HG03175 (cell line): ENCODE measurements at regions not wholly inside any gene's neighbourhood (a gene's known extent, or its start where the extent isn't known, plus 50 kb on each side); places are given as distances from the start of the nearest gene placed in this dataset.

Experiments
- ATAC-seq: cut with Tn5 transposase; IDR thresholded peaks from one replicate; pipeline ENCODE4 v1.9.1; 2021; ENCODE audit warnings: mild to moderate bottlenecking, moderate library complexity; ENCODE audit not compliant: unreplicated experiment

GRCh38 chr5:164555809-164556208 lies 1050.4 kb downstream of the MAT2B start:
- ATAC-seq = no peak

DNA sequence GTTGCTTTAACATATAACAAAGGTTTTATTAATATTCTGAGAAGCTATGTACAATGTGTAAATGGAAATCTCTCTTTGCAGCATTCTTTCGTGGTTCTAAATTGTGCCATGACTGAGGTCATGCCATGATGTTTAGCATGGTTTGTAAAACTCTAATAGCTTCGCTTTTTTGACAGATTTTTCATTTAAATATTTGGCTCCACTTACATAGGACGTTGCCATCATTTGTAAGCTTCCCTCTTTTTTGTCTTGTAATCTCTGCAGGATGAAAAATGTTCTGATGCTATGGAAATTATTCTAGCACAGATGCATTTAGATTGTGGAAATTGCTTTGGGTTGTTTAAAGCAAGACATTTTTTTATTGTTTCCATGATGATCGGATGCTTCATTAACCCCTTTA lies 1054.8 kb downstream of the MAT2B start:
- no peak for ATAC-seq

DNA sequence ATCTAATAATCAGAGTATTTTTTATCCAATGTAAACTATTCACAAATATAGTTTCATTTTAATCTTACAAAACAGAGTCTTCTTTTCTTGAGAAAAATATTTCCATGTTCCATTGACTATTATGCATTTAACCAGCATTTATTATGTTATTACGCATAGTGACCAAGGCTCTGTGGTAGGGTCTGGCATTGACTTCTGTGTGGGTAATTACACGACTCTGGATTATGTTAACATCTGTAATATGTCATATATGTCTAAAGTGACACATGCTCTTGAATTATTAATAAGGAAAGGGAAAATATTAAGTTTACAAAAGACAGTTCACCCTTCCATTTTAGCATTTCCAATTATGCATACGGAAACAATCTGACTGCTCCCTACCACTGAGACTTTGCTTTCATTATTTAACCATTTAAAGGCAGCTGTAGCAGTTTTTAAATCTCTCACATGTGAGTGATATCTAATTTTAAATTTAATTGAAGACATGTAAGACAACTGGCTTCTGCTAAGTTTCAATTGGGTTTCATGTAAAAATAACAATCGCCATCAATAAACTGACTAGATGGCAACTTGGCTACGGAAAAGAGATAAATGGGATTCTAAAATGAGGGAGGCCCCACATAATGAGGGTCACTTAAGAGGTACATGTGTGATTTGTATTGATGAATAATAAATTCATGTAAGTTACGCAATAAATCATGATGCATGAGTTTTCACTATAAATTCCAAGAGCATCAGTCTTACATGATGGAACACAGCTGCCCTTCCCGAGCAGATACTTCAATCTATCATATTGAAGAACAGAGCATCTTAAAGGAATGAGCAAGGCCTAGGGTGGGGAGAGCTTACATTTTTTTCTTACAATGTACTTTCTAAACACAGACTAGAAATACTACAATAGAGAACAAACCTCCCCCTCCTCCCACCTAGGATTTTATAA lies 1056.8 kb downstream of the MAT2B start:
- no peak for ATAC-seq

DNA sequence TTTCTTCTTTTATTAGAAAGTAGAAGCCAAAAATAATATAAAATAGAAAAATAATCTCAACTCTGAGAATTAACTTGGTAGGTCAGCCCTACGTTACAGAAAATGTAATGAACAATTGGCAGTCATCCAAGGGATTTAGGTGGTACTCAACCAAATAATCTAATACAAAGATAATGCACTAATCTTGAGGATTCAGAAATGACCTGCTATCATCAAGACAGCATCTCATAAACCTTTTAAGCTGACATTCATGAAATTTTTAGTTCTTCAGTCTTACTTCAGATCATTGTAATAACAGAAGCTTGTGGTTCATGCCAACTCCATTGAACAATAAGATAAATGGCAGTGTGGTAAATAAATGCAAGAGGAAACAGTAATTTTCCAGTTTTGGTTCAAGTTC lies 1058.0 kb downstream of the MAT2B start:
- ATAC-seq = no peak

DNA sequence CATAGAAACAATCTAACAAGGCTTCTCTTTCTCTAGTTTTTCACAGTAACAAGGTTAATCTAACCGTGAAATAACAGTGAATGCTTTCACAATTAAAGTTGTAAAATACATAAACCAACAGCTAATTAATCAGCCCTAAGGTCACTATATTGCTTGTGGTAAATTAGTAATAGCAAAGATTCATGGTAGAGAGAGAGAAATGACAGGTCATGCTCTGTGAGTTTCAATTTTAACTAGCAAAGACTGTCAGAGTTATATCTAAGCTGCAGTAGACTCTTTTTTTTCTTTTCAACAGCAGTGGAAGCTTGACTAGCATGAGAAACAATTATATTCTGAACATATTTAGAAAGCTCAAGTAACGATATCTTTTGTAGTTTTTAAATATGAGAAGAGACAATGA lies 1068.0 kb downstream of the MAT2B start:
- ATAC-seq = no peak

GRCh38 chr5:164577201-164577600 lies 1071.8 kb downstream of the MAT2B start:
- no peak for ATAC-seq

GRCh38 chr5:164577742-164578141 lies 1072.3 kb downstream of the MAT2B start:
- no peak for ATAC-seq

GRCh38 chr5:164578401-164578800 lies 1073.0 kb downstream of the MAT2B start:
- ATAC-seq = no peak

DNA sequence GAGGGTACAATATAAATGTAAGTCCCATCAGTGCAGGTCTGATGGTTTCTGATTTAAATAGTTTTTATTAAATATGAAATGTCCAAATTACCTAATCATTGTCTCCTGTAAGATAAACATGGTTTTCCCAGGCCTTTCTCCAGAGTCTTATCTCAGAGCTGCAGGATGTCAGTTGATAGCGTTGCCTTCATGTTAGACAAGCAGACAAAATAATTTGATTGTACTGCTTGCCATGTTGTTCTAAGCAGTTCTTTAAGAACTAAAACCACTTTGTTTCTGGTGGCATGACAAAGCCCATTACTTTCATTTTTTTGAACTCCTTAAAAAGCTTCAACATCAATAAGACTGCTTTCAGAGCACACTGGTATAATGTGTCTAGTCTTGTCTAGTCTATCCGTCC lies 1073.5 kb downstream of the MAT2B start:
- ATAC-seq = no peak

GRCh38 chr5:164580155-164580554 lies 1074.7 kb downstream of the MAT2B start:
- no peak for ATAC-seq

DNA sequence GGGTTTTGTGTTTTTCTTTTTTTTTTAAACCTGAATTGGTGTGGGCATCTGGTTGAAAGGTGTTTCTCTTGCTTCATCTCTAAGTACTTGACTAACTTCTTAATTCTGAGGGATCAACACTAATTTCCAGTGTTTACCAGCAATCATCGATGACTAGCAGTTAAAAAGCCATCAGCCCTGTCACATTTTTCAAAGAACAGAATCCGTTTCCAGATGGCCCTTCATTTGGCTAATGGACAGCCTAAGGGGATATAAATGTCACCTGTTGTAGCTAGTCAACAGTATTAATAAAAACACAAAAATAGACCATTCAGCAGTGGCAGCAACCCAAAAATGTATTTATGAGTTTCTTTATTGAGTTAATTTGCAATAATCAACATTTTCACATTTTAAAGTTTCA lies 1076.5 kb downstream of the MAT2B start:
- no peak for ATAC-seq

DNA sequence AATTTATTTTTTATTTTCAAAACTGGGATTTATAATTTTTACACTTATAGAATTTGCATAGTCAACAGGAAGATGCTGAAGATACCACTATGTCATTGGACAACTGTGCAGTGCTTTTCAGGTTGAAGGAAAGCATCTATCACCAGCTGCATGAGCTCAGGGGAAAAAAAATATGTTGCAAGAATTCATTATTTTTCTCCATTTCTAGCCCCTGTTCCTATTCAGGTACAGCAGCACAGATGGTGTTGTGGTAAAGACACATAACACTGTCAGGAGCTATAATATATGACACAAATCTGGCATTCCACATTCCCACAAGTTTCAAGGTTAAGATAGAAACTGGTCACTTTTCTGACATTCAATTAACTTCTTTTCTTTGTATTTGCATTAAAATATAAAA lies 1088.6 kb downstream of the MAT2B start:
- ATAC-seq = no peak

DNA sequence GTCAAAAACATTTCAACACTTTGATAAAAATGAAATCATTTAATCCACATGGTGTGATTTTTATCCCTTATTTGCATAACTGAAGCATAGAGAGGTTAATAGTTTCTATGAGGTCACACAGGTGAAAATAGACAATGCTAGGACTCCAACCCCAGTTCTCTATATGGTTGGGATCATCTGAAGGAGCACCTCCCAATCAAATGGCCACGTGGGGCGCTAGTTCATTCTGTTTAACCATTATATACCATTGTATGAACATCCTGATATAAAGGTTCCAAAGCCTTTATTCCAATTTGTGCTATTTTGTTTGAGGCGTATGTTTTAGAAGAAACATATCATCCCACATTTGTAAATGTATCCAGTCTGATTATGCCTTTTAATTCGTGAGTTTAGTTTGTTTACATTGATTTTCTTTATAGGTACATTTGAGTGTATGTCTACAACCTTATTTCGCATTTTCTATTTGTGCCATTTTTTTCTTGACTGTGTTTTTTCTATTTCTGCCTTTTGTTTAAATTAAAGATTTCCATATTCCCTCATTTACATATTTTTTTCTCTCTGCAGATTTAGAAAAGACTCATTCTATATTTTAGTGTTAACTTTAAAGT lies 1092.0 kb downstream of the MAT2B start:
- peak; percentile 90 for ATAC-seq

DNA sequence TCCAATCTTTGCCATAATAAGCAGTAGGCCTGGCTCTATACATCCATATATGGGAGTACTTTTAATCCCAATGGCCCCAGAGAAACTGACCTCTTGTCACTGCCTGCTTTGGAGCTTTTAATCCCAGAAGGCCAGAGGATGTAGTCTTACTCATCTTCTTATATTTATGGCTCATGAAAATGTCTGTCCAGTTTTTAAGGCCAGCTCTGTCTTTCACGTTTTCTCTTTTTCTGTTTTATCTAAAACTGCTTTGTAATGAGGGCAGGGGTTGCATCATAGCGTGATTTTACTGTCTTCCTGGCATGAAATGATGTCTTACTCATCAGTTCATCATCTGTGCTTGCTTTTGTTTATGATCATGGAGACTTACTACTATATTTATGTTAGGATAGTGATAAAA lies 1094.9 kb downstream of the MAT2B start:
- no peak for ATAC-seq

- no peak for ATAC-seq
Measured at GRCh38 chr5:164600929-164601535, 1095.6 kb downstream of the MAT2B start.

- ATAC-seq = no peak
Measured at GRCh38 chr5:164608507-164608906, 1103.1 kb downstream of the MAT2B start.

- ATAC-seq = no peak
Measured at GRCh38 chr5:164610374-164610773, 1105.0 kb downstream of the MAT2B start.

- ATAC-seq = no peak
Measured at GRCh38 chr5:164614707-164615106, 1109.3 kb downstream of the MAT2B start.

DNA sequence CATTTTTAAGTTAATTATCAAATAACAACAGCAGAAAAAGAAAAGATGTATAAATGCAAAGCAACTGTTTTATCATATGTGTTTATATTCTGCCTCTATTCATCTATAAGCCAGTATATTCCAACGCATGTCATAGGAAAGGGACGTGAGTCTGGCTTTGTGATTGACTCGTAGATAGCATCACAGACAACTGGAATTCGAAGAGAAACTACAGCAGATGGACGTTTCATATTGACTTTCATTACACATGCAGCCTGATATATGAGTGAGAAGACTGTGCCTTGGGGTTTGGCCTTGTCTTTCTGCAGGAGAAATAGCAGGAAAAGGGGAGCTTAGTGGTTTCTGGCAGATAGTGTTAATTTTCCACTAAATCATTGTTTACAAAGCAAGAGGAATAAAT lies 1111.9 kb downstream of the MAT2B start:
- ATAC-seq = no peak

GRCh38 chr5:164627021-164627420 lies 1121.6 kb downstream of the MAT2B start:
- no peak for ATAC-seq

DNA sequence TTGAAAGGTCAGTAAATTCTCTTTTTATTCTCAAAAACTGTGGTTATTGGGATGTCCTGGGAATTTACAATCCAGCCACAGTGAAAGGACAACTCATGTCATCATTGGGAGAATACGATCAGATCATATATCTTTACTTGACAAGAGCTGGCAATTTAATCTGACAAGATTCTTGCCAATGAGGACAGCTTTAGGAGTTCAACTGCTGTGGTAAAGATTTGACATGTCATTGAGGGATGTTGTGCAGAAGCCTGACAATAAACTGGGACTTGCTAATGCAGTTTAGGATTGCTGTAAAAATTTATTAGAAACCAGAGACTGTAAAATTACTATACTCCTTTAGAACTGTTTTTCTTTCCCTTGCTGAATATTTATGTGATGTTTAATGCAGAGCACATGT lies 1131.0 kb downstream of the MAT2B start:
- ATAC-seq = no peak

- ATAC-seq = no peak
Measured at GRCh38 chr5:164637931-164638521, 1132.6 kb downstream of the MAT2B start.
